Inflammatory macrophage (primary cell): ENCODE measurements at regions not wholly inside any gene's neighbourhood (a gene's known extent, or its start where the extent isn't known, plus 50 kb on each side); places are given as distances from the start of the nearest gene placed in this dataset.

Experiments used
- DNase-seq, 2 donors: peaks; one replicate each; pipeline ENCODE4 v3.0.0-alpha.2; 2020 to 2022

DNA sequence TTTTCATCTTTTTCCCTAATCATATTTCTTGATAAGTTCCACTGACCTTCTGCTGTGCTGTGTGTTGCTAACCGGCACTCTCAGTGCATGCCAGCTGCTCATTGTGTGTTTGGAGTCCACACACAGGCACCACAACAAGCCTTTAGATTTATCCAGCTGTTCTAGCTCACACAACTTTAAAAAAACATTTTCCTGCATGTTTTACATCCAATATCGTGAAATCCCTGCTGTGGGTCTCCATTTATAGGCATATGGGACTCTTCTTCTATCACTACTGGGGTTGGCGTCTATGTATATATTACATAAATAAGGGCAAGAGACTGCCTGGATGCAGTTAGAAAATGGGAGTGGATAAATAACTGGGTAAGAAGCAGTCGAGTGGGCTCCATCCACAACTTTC, 183.6 kb upstream of the ADARB2 start:
- DNase-seq, result no peak

- no peak for DNase-seq
Observed at GRCh38 chr10:1920127-1920526, 182.8 kb upstream of the ADARB2 start.

DNA sequence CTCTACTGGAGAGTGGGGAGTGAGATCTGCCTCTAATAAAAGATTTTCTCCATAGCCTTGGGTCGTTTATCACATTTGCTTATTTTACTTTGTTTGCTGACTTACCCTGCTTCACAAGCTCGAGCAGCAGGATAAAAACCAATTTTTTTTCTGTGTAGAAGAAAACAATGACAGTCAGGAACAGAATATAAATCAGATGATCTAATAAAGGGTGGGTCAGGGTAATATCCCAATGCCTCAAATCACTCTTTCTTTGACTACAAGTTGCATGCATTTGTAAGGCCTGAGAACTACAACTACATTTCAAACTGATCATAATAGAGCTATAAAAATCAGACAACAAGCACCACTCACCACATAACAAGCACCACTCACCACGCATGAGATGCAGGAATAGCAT, 174.4 kb upstream of the ADARB2 start:
- no peak for DNase-seq

DNA sequence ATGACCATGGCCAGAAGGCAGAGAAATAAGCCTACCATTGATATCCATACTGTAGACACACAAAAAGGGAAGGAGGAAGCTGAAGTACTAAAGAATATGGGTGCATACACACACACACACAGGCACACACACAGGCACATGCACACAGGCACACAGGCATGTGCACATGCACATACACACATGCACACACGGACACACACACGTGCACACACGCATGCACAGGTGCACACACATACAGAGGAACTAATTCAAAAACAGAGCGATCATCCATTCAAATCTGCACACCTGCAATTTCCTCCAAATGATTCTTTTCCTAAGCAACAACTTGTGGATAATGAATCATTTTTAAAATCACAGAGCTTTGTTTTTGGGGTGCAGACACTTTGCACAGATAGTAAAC, 166.7 kb upstream of the ADARB2 start:
- DNase-seq, result no peak

DNA sequence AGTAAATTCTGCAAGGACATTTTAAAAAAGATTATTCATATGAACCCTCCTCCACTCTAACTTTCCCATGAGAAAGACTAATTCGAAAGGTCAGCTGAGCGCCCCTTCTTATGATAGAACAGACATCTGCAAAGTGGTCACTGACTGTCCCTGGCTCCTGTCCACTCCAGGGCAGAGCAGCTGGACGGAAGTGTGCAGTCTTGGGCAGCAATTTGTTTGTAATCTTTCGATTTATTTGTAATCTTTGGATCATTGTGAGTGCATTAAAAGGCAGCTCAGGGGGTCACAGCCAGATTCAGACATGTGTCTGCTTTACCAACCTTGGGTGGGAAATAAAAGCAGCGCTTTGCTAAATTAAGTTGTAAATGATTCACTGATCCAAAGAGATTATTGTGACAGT, 158.8 kb upstream of the ADARB2 start:
- DNase-seq, result no peak

DNA sequence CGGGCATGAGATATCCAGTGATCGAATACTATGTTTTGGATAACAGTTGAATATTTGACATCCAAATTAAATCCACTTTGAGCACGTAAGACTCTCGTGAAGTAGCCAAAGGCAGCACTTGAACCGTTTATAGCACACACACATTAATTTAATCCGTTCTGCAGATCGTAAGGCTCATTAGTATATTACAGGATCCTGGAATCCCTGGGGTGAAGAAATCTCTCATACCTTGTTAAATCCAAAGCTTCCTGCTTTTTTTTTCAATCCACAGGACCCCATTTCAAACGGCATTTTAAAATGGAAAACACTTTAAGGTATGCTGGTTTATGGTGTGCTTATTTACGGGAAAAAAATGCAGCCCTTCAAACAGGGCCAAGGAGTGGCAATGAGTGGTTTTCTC, 158.4 kb upstream of the ADARB2 start:
- DNase-seq, result no peak

DNA sequence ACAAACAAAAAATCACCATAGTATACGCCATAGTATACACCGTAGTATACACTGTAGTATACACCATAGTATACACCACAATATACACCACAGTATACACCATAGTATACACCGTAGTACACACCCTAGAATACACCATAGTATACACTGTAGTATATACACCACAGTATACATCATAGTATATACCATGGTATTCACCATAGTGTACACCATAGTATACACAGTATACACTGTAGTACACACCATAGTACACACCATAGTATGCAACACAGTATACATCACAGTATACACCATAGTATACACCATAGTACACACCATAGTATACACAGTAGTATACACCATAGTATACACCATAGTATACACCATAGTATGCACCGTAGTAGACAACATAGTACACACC, 157.6 kb upstream of the ADARB2 start:
- DNase-seq, result no peak

DNA sequence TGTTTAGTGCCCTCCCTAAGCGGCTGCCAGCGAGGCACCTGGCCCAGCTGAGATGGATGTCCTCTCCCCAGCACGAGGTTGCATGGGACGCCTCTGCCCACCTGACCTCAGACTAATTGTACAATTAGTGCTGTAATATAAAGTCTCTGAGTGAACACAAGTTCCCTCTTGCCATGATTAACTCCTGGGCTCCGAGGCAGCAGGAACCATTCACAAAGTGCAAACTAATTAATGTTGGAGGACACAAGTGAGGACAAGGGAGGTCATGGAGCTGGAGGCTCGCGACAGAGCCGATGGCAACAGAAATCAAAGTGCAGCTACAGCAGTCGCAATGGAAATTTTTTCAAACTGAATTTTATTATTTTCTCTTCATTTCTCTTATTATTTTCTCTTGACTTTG, 156.6 kb upstream of the ADARB2 start:
- no peak for DNase-seq

DNA sequence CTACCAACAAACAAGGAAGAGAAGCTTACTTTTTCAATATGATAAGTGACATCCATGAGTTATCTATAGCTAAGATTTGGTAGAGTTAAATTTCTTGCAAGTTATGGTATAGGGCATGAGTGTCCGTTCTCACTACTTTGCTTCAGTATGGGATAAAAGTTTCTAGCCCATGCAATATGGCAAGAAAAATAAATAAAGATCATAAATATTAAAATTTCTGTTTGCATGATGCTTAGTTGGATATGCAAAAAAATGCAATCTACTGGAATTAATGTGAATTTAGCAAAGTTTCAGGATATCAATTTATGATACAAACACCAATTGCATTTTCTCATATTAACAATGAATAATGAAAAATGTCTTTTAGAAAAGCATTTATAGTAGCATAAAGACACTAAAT, 148.7 kb upstream of the ADARB2 start:
- DNase-seq, result no peak

GRCh38 chr10:1882728-1883127, 145.4 kb upstream of the ADARB2 start:
- no peak for DNase-seq

DNA sequence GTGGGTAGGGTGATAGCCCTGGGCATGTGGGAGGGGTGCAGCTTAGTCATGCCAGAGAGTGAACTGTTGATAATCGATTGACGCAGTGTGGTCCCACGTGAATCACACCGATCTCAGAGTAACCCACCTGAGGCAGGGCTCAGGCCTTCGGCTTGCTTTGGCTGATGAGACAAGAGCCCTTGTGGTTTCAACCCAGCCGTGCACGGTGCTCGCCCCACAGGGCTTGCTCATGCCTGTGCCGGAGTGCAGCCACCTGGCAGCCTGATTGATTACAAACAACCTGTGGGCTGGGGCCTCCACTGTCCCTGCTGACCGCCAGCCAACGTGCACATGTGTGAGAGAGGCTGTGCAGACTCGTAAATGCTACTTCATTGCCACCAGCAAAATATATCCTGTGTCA, 144.9 kb upstream of the ADARB2 start:
- DNase-seq, result no peak

DNA sequence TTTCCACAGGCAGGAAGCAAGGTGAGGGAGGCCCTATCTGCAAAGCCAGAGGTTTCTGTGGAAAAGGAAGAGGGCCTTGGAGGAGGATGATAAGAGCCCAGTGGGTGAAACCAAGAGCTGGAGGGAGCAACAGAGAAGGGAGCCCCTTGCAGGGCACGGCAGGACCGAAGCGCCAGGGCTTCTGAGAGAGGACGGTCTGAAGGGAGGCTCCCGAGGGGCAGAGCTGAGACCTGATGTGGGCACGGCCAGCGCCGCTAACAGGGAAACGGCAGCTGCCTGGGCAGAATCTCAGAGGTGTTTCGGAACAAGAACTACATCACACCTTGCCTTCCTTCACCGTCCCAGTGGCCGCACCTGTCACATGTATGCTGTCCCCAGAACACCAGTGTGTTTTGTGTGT, 144.3 kb upstream of the ADARB2 start:
- no peak for DNase-seq

DNA sequence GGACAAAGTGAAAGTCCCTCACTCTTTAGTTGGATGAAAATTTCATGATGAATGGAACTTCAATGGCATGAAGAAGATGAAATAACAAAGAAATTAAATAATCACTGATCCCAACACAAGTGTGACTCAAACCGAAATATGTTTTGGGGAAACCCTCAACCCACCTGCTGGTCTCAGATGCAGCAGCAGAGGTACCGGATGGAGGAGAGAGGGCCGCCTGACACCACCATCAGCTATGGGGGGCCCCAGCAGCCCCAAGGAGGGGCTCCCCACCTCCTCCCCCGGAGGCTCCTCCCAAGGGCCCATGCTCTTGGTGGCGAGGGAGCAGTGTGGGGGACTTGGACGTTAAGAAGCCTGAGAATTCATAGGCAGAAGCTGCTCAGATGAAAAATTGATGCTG, 137.2 kb upstream of the ADARB2 start:
- DNase-seq, result no peak

GRCh38 chr10:1873661-1874315, 136.5 kb upstream of the ADARB2 start:
- DNase-seq, result no peak

DNA sequence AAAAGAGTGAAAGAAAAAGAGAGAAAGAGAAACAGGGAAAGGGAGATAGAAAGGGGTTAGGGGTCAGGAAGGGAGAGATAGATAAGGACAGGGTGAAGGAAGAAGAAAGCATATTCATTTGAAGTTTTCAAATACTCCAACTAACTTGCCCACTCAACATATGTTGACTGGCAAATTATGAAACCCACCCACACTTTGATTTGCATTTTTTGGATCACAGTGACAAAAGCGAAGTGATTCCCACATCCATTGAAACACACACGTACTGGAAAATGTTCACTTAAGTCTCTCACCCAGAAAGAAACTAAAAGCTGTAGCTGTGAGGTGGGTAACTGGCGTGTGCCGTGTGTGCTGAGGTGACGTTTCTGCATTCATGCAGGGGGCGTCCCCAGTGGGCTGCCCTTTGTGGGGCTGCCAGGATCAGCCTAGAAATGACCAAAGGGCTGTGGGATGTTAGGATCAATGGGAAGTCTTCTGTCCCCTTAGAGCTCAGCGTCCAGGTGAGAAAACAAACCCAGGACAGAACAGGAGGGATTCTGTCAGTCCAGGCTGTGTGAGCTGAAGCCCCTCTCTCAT, 134.9 kb upstream of the ADARB2 start:
- no peak for DNase-seq

GRCh38 chr10:1870491-1870890, 133.2 kb upstream of the ADARB2 start:
- DNase-seq, result no peak

DNA sequence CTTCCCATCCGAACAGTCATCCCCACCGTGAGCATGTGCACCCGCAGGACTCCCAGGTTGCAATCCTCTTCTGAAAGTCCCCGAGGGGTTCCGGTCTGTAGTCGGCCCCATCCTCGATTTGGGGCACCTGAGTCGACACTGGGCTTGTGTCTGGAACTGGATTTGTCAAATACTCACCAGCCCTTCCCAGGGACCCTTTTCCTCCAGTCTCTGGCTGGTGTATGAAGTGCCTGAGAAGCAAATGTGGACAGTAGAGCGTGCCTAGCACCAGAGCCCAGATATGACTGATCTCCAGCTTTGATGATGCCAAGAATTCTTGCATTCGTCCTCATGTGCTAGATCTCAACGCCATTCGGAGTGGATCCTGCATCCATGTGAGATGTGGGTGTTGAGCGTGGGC, 132.5 kb upstream of the ADARB2 start:
- DNase-seq, result no peak

- no peak for DNase-seq
Observed at GRCh38 chr10:1860351-1860750, 123.0 kb upstream of the ADARB2 start.

- DNase-seq, result no peak
Observed at GRCh38 chr10:1858547-1858946, 121.2 kb upstream of the ADARB2 start.

GRCh38 chr10:1858048-1858447, 120.7 kb upstream of the ADARB2 start:
- DNase-seq, result no peak

DNA sequence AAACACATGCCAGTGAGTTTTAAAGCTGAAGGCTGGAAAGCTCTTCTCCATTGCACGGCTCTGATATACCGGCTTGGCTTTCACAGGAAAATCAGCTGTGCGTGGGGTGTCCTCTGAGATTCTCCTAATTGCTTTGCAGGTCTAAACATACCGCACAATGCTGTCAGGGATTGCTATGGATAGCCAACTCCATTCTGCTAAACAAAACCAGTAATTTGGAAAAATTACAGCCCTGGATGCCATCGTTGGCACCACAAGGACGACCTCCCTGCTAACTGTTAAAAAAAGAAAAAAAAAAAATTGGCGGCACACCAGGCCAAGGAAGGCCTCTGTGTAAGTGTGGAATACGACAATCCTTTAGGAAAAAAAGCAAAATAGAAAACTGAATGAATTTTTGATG, 118.6 kb upstream of the ADARB2 start:
- no peak for DNase-seq

DNA sequence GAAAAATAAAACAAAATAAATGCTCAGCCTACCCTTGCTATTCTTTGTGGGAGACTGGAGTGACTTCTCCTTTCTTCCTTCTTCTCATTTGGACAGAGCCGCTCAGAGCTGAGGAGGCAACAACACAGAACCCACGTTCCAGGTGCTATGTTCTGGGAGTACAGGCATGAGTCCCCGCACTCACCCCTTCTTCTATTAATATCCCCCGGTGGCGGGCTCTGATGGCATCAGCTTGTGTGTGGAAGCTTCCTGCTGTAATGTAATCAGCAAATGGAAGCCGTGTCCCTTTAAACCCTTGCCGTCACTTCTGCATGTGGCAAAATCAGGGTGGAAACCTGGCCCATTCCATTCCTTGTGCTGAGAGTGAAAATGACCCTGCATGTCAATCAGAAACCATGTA, 116.9 kb upstream of the ADARB2 start:
- no peak for DNase-seq

DNA sequence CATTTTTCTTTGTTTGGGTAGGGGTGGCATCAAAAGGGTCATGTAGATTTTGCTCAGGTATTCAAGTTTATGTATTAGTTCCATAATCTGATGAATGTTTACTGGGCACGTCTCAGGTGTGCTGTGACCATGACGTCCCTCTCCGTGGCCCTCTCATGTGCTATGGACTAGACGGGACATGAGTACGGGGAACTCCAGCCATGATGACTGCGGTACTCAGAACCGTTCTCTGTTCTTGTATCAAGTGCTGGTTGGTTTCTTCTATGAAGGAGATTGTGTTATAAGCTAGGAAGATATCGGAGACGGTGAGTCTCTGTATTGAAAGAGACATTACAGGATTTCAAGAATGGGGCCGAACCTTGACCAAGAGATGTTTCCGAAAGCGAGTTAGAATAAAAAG, 116.5 kb upstream of the ADARB2 start:
- DNase-seq, result no peak

DNA sequence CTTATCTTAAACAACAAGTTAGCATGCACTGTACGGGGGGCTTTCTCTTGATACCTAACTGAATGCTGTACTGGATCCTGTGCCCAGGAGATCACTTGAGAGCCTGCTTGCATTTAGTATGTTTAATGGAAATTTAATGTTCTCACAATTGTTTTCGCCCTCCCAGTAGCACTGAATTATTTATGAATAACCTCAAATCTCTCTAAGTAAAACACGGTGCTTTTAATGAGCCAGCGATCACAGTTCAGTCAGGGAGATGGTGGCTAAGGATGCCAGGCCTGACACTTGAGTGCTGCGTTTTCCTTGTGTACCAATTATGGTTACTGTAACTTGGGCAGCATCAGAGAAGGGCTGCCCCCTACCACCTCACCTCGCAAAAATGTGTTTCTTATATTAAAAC, 115.5 kb upstream of the ADARB2 start:
- no peak for DNase-seq

GRCh38 chr10:1851762-1852161, 114.4 kb upstream of the ADARB2 start:
- no peak for DNase-seq
